ENCODE measurements at regions not wholly inside any gene's neighbourhood (a gene's known extent, or its start where the extent isn't known, plus 50 kb on each side); places are given as distances from the start of the nearest gene placed in this dataset.

DNA sequence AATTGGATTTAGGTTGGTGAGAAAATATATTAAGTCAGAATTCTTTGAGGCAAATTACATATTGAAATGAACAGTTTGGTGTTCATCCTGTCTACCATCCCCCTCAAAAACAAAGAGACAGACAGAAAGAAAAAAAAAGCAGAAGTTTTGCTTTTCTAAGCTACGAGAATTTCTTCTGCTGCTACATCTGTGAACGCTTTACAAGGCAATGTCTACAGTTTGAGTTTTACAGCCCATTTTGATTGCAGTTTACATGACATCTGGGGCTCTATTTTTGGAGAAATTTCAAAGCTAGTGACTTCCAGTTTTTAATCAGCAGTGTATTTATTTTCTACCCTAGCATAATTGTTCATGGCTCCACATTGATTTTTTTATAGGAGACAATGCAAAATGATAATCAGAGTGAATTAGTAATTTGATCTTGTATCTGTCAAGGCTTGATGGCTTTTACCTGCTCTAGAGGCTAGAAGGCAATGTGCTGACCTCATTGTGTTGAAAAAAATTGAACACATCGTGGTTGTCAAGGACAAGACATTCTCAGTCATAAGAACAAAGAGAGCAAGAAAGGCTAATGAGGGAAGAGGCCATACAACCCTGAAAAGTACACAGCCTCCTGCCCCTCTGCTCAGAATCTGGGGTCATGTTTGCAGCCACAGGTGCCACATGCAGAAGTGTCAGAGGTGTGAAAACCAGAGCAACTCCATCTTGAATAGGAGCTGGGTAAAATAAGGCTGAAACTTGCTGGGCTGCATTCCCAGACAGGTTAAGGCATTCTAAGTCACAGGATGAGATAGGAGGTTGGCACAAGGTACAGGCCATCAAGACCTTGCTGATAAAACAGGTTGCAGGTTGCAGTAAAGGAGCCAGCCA, 201.0 kb upstream of the CAMK1G start:
- TF ChIP-seq SPI1 (IDR thresholded peaks at IDR 0.05; ENCODE audit: low read depth, low read length) = no peak
- no peak for TF ChIP-seq POLR2AphosphoS5 (IDR thresholded peaks at IDR 0.05; ENCODE audit: low read depth, low read length)
- TF ChIP-seq POLR2A (IDR thresholded peaks at IDR 0.05; ENCODE audit: low read depth, low read length) = no peak
- TF ChIP-seq TAF1 (IDR thresholded peaks at IDR 0.05; ENCODE audit: low read depth, low read length) = no peak

Data from GM12891 (cell line).